Neuronal stem cell (in vitro differentiated cells): ENCODE measurements at regions not wholly inside any gene's neighbourhood (a gene's known extent, or its start where the extent isn't known, plus 50 kb on each side); places are given as distances from the start of the nearest gene placed in this dataset.

Source experiments
- DNase-seq: peaks from one replicate; pipeline ENCODE4 v3.0.0-alpha.2; 2013; ENCODE audit warnings: low spot score
- H2AFZ ChIP-seq: one replicate; pipeline ENCODE4 v1.6.1; 2013; ENCODE audit warnings: mild to moderate bottlenecking, low read length, inconsistent platforms
- H2AK5ac ChIP-seq: 2 replicates; pipeline ENCODE4 v1.6.1; 2013; ENCODE audit warnings: low read depth, mild to moderate bottlenecking, inconsistent platforms, low read length, moderate library complexity, mixed read lengths
- H2BK120ac ChIP-seq: 2 replicates; pipeline ENCODE4 v1.6.1; 2013; ENCODE audit warnings: low read depth, mild to moderate bottlenecking, inconsistent platforms, low read length, moderate library complexity, mixed read lengths
- H2BK12ac ChIP-seq: one replicate; pipeline ENCODE4 v1.6.1; 2013; ENCODE audit warnings: low read length, inconsistent platforms
- H2BK15ac ChIP-seq: 2 replicates; pipeline ENCODE4 v1.6.1; 2013; ENCODE audit warnings: mild to moderate bottlenecking, low read length, inconsistent platforms, mixed read lengths
- H2BK5ac ChIP-seq: one replicate; pipeline ENCODE4 v1.6.1; 2013; ENCODE audit warnings: inconsistent platforms, mild to moderate bottlenecking, low read length, moderate library complexity
- H3K14ac ChIP-seq: one replicate; pipeline ENCODE4 v1.6.1; 2013; ENCODE audit warnings: low read length, inconsistent platforms
- H3K18ac ChIP-seq: 2 replicates; pipeline ENCODE4 v1.6.1; 2013; ENCODE audit warnings: low read length, inconsistent platforms
- H3K23ac ChIP-seq: 2 replicates; pipeline ENCODE4 v1.6.1; 2013; ENCODE audit warnings: low read depth, mild to moderate bottlenecking, mixed read lengths, low read length, inconsistent platforms; ENCODE audit not compliant: poor library complexity
- H3K27ac ChIP-seq: replicated peaks from 3 replicates; pipeline ENCODE4 v1.5.1; 2013; ENCODE audit warnings: low read length, inconsistent platforms
- H3K27me3 ChIP-seq, 3 experiments: 2 replicates each; pipeline ENCODE4 v1.6.1; 2013; ENCODE audit warnings: low read length in 3 of 3, mild to moderate bottlenecking in 2 of 3, inconsistent platforms in 1 of 3, low read depth in 1 of 3, mixed read lengths in 1 of 3, moderate library complexity in 1 of 3; ENCODE audit not compliant: control insufficient read depth in 3 of 3, insufficient read depth in 3 of 3
- H3K36me3 ChIP-seq, 2 donors: replicated peaks in 1 of 2; 2 replicates each; pipeline ENCODE4 v1.6.1; 2013; ENCODE audit warnings: low read length in 2 of 2; ENCODE audit not compliant: control insufficient read depth in 2 of 2, insufficient read depth in 2 of 2
- H3K4ac ChIP-seq: 2 replicates; pipeline ENCODE4 v1.6.1; 2013; ENCODE audit warnings: inconsistent platforms, mild to moderate bottlenecking, low read length, moderate library complexity
- H3K4me1 ChIP-seq, 2 donors: 1 replicate in 1 of 2; 2 replicates in 1 of 2; pipeline ENCODE4 v1.6.1; 2013; ENCODE audit warnings: low read length in 2 of 2, low read depth in 1 of 2; ENCODE audit not compliant: control insufficient read depth in 2 of 2, insufficient read depth in 1 of 2
- H3K4me2 ChIP-seq: one replicate; pipeline ENCODE4 v1.6.1; 2013; ENCODE audit warnings: mild to moderate bottlenecking, low read length, inconsistent platforms; ENCODE audit not compliant: insufficient read depth, poor library complexity, severe bottlenecking
- H3K4me3 ChIP-seq, 2 donors: 2 replicates each; pipeline ENCODE4 v1.5.1; 2013; ENCODE audit warnings: low read length in 2 of 2, mild to moderate bottlenecking in 2 of 2, inconsistent platforms in 1 of 2, moderate library complexity in 1 of 2
- H3K79me1 ChIP-seq: one replicate; pipeline ENCODE4 v1.6.1; 2013; ENCODE audit warnings: low read depth, mild to moderate bottlenecking, inconsistent platforms, low read length, moderate library complexity
- H3K9ac ChIP-seq: one replicate; pipeline ENCODE4 v1.6.1; 2013; ENCODE audit warnings: mild to moderate bottlenecking, low read depth, low read length, inconsistent platforms; ENCODE audit not compliant: poor library complexity
- H3K9me3 ChIP-seq, 2 donors: replicated peaks in 1 of 2; 2 replicates each; pipeline versions ENCODE3 to v1.6.1; 2013; ENCODE audit warnings: low read length in 2 of 2, mild to moderate bottlenecking in 2 of 2, inconsistent platforms in 1 of 2, low read depth in 1 of 2, mixed read lengths in 1 of 2, moderate library complexity in 1 of 2; ENCODE audit not compliant: control insufficient read depth in 2 of 2, insufficient read depth in 1 of 2
- H4K8ac ChIP-seq: one replicate; pipeline ENCODE4 v1.6.1; 2013; ENCODE audit warnings: low read depth, mild to moderate bottlenecking, inconsistent platforms, low read length, moderate library complexity
- H4K91ac ChIP-seq: one replicate; pipeline ENCODE4 v1.6.1; 2013; ENCODE audit warnings: low read length, low read depth, mild to moderate bottlenecking, inconsistent platforms; ENCODE audit not compliant: poor library complexity
- WGBS, 2 donors: extraction: QIAGEN DNeasy Blood & Tissue Kit; methylation state at CpG; one replicate each; pipeline ENCODE4 v1.1.7; 2013; ENCODE audit warnings: missing lambda C conversion rate in 2 of 2, mixed read lengths in 1 of 2; ENCODE audit not compliant: insufficient read length in 2 of 2, insufficient replicate concordance in 1 of 2; ENCODE audit errors: extremely low coverage in 2 of 2; 5-methylcytosine and 5-hydroxymethylcytosine counted together

DNA sequence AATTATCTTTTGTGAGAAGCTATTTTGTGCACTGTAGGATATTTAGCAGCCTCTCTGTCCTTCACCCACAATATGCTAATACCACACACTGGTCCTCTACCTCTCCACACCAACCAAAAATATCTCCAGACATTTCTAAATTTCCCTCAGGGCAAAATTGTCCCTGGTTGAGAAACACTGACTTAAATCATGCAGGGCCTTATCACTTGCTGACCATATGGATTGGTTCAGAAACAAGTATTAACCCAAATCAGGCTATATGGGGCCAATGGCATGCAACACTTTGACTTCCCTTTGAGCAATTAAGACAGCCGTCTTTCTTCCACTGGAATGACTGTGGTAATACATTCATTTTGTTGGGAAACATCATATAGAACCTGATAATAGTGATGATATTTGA lies 251.1 kb downstream of the CNTN3 start:
- Histone ChIP-seq H3K27ac (no peak overlapping the region), H4K91ac (no peak overlapping the region), H3K4ac (no peak overlapping the region), H4K8ac (no peak overlapping the region), H3K14ac (no peak overlapping the region), H3K4me3 (no peak overlapping the region), H2BK15ac (no peak overlapping the region), H2AFZ (no peak overlapping the region), H3K36me3 (no peaks in the 10 kb centered on the region), H3K4me2 (no peak overlapping the region), H3K79me1 (no peaks in the 10 kb centered on the region), H3K18ac (no peak overlapping the region), H3K9ac (no peak overlapping the region), H2BK12ac (no peak overlapping the region), H3K23ac (no peak overlapping the region), H2BK5ac (no peak overlapping the region), H2BK120ac (no peak overlapping the region), H3K9me3 (no peaks in the 10 kb centered on the region), H2AK5ac (no peak overlapping the region), H3K4me1 (no peaks in the 10 kb centered on the region), H3K27me3 (no peaks in the 10 kb centered on the region)
- no peak for DNase-seq
- WGBS, 2 donors, result no CpG with 5 or more reads among the region's 1 CpG

DNA sequence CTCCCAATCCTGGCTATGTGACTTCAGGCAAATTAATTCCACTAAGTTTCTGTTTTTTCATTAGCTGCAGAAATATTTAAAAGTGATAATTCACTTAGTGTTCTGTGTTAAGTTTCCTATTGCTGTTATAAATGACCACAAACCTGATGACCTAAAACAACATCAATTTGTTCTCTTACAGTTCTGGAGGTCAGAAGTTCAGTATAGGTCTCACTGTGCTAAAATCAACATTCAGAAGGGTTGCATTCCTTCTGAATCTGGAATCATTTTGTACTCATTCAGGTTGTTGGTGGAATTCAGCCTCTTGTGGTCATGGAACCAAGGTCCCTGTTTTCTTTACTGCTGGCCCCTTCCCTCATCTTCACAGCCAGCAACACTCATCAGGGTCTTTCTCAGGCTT lies 254.1 kb downstream of the CNTN3 start:
- Histone ChIP-seq H2BK120ac (no peak overlapping the region), H3K4me2 (no peak overlapping the region), H3K27me3 (no peaks in the 10 kb centered on the region), H3K4ac (no peak overlapping the region), H3K9me3 (no peaks in the 10 kb centered on the region), H3K18ac (no peak overlapping the region), H4K91ac (no peak overlapping the region), H3K4me3 (no peak overlapping the region), H3K36me3 (no peaks in the 10 kb centered on the region), H3K27ac (no peak overlapping the region), H2BK15ac (no peak overlapping the region), H3K14ac (no peak overlapping the region), H4K8ac (no peak overlapping the region), H2AK5ac (no peak overlapping the region), H3K4me1 (no peaks in the 10 kb centered on the region), H2BK12ac (no peak overlapping the region), H3K23ac (no peak overlapping the region), H3K79me1 (no peaks in the 10 kb centered on the region), H2BK5ac (no peak overlapping the region), H3K9ac (no peak overlapping the region), H2AFZ (no peak overlapping the region)
- no peak for DNase-seq

DNA sequence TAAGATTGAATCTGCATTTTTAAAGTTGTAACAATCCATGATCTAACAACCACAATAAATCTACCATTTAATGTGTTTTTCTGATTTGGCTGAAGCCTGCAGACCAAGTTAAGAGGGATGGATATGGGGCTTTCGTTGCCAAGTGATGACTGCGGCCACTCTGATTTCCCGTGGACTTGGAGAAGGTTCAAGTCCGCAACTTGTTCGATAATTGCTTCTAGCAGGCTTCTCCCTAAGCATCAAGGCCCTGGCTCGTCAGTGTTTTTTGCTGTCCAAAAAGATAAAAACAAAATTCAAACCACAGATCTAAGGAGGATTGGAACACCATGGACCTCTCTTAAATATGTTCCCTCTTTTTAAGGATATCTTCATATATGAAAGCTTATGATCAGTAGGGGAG lies 256.6 kb downstream of the CNTN3 start:
- Histone ChIP-seq H2BK120ac (no peak overlapping the region), H3K4me3 (no peak overlapping the region), H2BK12ac (no peak overlapping the region), H3K4me1 (no peaks in the 10 kb centered on the region), H3K27ac (no peak overlapping the region), H4K8ac (no peak overlapping the region), H3K9me3 (no peaks in the 10 kb centered on the region), H2AK5ac (no peak overlapping the region), H3K4me2 (no peak overlapping the region), H2AFZ (no peak overlapping the region), H3K14ac (no peak overlapping the region), H3K4ac (no peak overlapping the region), H3K18ac (no peak overlapping the region), H3K27me3 (no peaks in the 10 kb centered on the region), H2BK15ac (no peak overlapping the region), H3K9ac (no peak overlapping the region), H3K23ac (no peak overlapping the region), H2BK5ac (no peak overlapping the region), H4K91ac (no peak overlapping the region), H3K79me1 (no peaks in the 10 kb centered on the region), H3K36me3 (no peaks in the 10 kb centered on the region)
- DNase-seq, result no peak
- no CpG with 5 or more reads among the region's 6 CpGs for WGBS, 2 donors

DNA sequence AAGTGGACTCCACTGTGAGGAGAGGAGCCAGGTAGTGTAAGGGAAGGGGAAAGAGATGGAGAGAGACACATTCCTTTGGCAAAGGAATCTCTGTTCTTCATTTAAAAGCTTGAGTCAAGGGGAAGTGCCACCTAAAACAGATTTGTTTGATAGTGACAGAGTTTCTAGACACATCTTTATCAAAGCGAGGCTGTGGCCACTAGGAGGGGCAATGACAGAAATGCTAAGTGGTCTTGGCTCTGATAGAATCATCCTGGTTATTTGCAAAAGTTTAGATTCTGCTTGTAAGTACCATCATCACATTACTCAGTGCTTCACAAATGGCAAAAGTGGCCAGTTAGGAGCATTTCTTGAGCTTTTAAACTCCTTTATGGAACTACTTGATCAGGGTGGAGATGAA lies 261.4 kb downstream of the CNTN3 start:
- Histone ChIP-seq H3K14ac (no peak overlapping the region), H3K27me3 (no peaks in the 10 kb centered on the region), H2BK12ac (no peak overlapping the region), H3K4me1 (no peaks in the 10 kb centered on the region), H4K91ac (no peak overlapping the region), H3K9ac (no peak overlapping the region), H2AFZ (no peak overlapping the region), H3K9me3 (no peaks in the 10 kb centered on the region), H2BK120ac (no peak overlapping the region), H3K23ac (no peak overlapping the region), H3K4me3 (no peak overlapping the region), H2AK5ac (no peak overlapping the region), H2BK5ac (no peak overlapping the region), H3K79me1 (no peaks in the 10 kb centered on the region), H3K4ac (no peak overlapping the region), H3K36me3 (no peaks in the 10 kb centered on the region), H3K4me2 (no peak overlapping the region), H2BK15ac (no peak overlapping the region), H4K8ac (no peak overlapping the region), H3K27ac (no peak overlapping the region), H3K18ac (no peak overlapping the region)
- no CpG with 5 or more reads among the region's 1 CpG for WGBS, 2 donors
- no peak for DNase-seq
